WTC11 (cell line): ENCODE measurements at regions not wholly inside any gene's neighbourhood (a gene's known extent, or its start where the extent isn't known, plus 50 kb on each side); places are given as distances from the start of the nearest gene placed in this dataset.

Source experiments
- ATAC-seq: fragments of 200-7000 bp; cut with Tn5 transposase; 2 replicates; pipeline ENCODE4 v1.10.0; 2021; ENCODE audit warnings: mild to moderate bottlenecking, moderate library complexity
- CTCF ChIA-PET: fragments of 300-600 bp; sonication (Branson Sonifier 250); formaldehyde crosslinking; loops from one replicate; lab custom pipeline; 2021; ENCODE audit warnings: antibody characterized with exemption; lab: Charles Lee
- POLR2A ChIA-PET: fragments of 350-600 bp; sonication (Branson Sonifier 250); formaldehyde crosslinking; loops from one replicate; lab custom pipeline; 2021; ENCODE audit warnings: antibody characterized with exemption; lab: Charles Lee
- DNase-seq: peaks from one replicate; pipeline ENCODE4 v3.0.0; 2021; ENCODE audit warnings: low spot score
- H3K27ac Mint-ChIP-seq: 2 replicates; pipeline ENCODE4 v1.8.0; 2021; ENCODE audit warnings: mixed read lengths
- H3K27me3 Mint-ChIP-seq: 2 replicates; pipeline ENCODE4 v1.8.0; 2021; ENCODE audit warnings: low read depth, mild to moderate bottlenecking, moderate library complexity, mixed read lengths
- H3K36me3 Mint-ChIP-seq: 2 replicates; pipeline ENCODE4 v1.8.0; 2021; ENCODE audit warnings: mixed read lengths
- H3K4me1 Mint-ChIP-seq: 2 replicates; pipeline ENCODE4 v1.8.0; 2022; ENCODE audit warnings: mixed read lengths
- H3K4me3 Mint-ChIP-seq: 2 replicates; pipeline ENCODE4 v1.8.0; 2021; ENCODE audit warnings: mild to moderate bottlenecking, moderate library complexity, mixed read lengths
- H3K9me3 Mint-ChIP-seq: 2 replicates; pipeline ENCODE4 v1.8.0; 2021; ENCODE audit warnings: mixed read lengths
- CREB1 ChIP-seq: sonication (generic); formaldehyde crosslinking; IDR thresholded peaks from 2 replicates; pipeline ENCODE4 v1.8.0; 2023; ENCODE audit warnings: mild to moderate bottlenecking, missing genetic modification reagents
- ESRRA ChIP-seq: sonication (generic); formaldehyde crosslinking; IDR thresholded peaks from 2 replicates; pipeline ENCODE4 v1.8.1; 2022; ENCODE audit warnings: mild to moderate bottlenecking, missing genetic modification reagents, borderline replicate concordance
- ETV6 ChIP-seq: sonication (generic); formaldehyde crosslinking; IDR thresholded peaks from 2 replicates; pipeline ENCODE4 v1.8.1; 2022; ENCODE audit warnings: mild to moderate bottlenecking, missing genetic modification reagents
- FOXP1 ChIP-seq: sonication (generic); formaldehyde crosslinking; IDR thresholded peaks from 2 replicates; pipeline ENCODE4 v1.8.0; 2022; ENCODE audit warnings: missing genetic modification reagents, mild to moderate bottlenecking, moderate library complexity, borderline replicate concordance
- GRHL2 ChIP-seq: fragments of 250-450 bp; sonication (Bioruptor Pico); IDR thresholded peaks from 2 replicates; pipeline ENCODE4 v1.8.0; 2022; ENCODE audit warnings: mild to moderate bottlenecking, moderate library complexity; ENCODE audit not compliant: insufficient replicate concordance, severe bottlenecking
- HMGA2 ChIP-seq: fragments of 250-450 bp; sonication (Bioruptor Pico); IDR thresholded peaks from 2 replicates; pipeline ENCODE4 v1.4.0; 2021; ENCODE audit warnings: mild to moderate bottlenecking, moderate library complexity
- JAZF1 ChIP-seq: fragments of 250-450 bp; sonication (Bioruptor Pico); IDR thresholded peaks from 2 replicates; pipeline ENCODE4 v1.9.0; 2021; ENCODE audit warnings: moderate library complexity, mild to moderate bottlenecking, inconsistent platforms
- NFE2L1 ChIP-seq: sonication (generic); formaldehyde crosslinking; IDR thresholded peaks from 2 replicates; pipeline ENCODE4 v1.8.1; 2023; ENCODE audit warnings: missing genetic modification reagents
- NFYB ChIP-seq: sonication (generic); formaldehyde crosslinking; conservative IDR thresholded peaks from 2 replicates; pipeline ENCODE4 v1.8.0; 2022; ENCODE audit warnings: low read depth, missing genetic modification reagents
- NR1H2 ChIP-seq: sonication (generic); formaldehyde crosslinking; IDR thresholded peaks from 2 replicates; pipeline ENCODE4 v1.9.0; 2021; ENCODE audit warnings: mild to moderate bottlenecking, moderate library complexity, missing genetic modification reagents
- NR2C2 ChIP-seq: sonication (generic); formaldehyde crosslinking; IDR thresholded peaks from 2 replicates; pipeline ENCODE4 v1.8.0; 2022; ENCODE audit warnings: mild to moderate bottlenecking, missing genetic modification reagents
- SMAD3 ChIP-seq: sonication (generic); formaldehyde crosslinking; IDR thresholded peaks from 2 replicates; pipeline ENCODE4 v1.8.0; 2022; ENCODE audit warnings: missing genetic modification reagents, mild to moderate bottlenecking, borderline replicate concordance
- SMAD4 ChIP-seq: sonication (generic); formaldehyde crosslinking; IDR thresholded peaks from 2 replicates; pipeline ENCODE4 v1.8.0; 2022; ENCODE audit warnings: mild to moderate bottlenecking, missing genetic modification reagents
- ZNF121 ChIP-seq: sonication (generic); formaldehyde crosslinking; IDR thresholded peaks from 2 replicates; pipeline ENCODE4 v1.8.0; 2023; ENCODE audit warnings: missing genetic modification reagents
- TF ChIP-seq, protein P1 (sequence below): sonication (generic); formaldehyde crosslinking; IDR thresholded peaks from 2 replicates; pipeline ENCODE4 v1.8.0; 2022; ENCODE audit warnings: mild to moderate bottlenecking, missing genetic modification reagents
- TF ChIP-seq, protein P2 (sequence below): sonication (generic); formaldehyde crosslinking; conservative IDR thresholded peaks from 2 replicates; pipeline ENCODE4 v1.8.1; 2022; ENCODE audit warnings: mild to moderate bottlenecking, missing genetic modification reagents
- TF ChIP-seq, protein P3 (sequence below): fragments of 250-450 bp; sonication (Bioruptor Pico); IDR thresholded peaks from 2 replicates; pipeline ENCODE4 v2.1.2; 2022; ENCODE audit warnings: mild to moderate bottlenecking, moderate library complexity
- TF ChIP-seq, protein P4 (sequence below): sonication (generic); formaldehyde crosslinking; IDR thresholded peaks from 2 replicates; pipeline ENCODE4 v1.8.0; 2023; ENCODE audit warnings: missing genetic modification reagents, mild to moderate bottlenecking, borderline replicate concordance
- TF ChIP-seq, protein P5 (sequence below): sonication (generic); formaldehyde crosslinking; IDR thresholded peaks from 2 replicates; pipeline ENCODE4 v1.8.1; 2023; ENCODE audit warnings: mild to moderate bottlenecking, missing genetic modification reagents
- TF ChIP-seq, protein P6 (sequence below): fragments of 250-450 bp; sonication (Bioruptor Pico); IDR thresholded peaks from 2 replicates; pipeline ENCODE4 v1.9.0; 2021; ENCODE audit warnings: mild to moderate bottlenecking
- TF ChIP-seq, protein P7 (sequence below): sonication (generic); formaldehyde crosslinking; IDR thresholded peaks from 2 replicates; pipeline ENCODE4 v1.8.1; 2022; ENCODE audit warnings: mild to moderate bottlenecking, missing genetic modification reagents, moderate library complexity, borderline replicate concordance

DNA sequence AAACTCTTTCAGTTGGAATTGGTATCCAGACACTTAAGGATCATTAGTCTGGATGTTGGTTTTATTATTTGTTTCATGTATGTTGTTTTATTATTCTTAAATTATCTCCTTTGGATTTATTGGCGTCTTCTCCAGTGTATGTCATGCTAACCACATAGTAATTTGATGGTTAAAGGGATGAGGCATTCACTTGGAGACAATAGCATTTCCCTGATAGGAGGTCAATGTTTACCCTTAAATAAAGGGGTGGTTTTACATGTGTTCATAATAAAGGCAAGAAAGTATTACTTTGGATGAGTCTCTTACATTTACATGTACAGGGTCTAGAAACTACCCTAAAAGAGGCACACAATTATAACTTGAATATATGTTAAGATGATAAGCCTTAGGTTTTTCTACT lies 51.2 kb upstream of the RNF144B start:
- Mint-ChIP-seq H3K36me3 (peaks cover 4% of the 10 kb centered on the region; the same call in 1 of the 2 replicates), H3K9me3 (peaks cover 6% of the 10 kb centered on the region), H3K4me3 (no peak overlapping the region), H3K27ac (no peak overlapping the region), H3K4me1 (peaks cover 24% of the 10 kb centered on the region), H3K27me3 (no peaks in the 10 kb centered on the region)
- ChIA-PET POLR2A (interaction anchor here (0.6 kb wide), 1 partner anchor 1559 kb away, joined by 9 read pairs; no protein-coding TSS in a partner anchor), CTCF (no interaction called here)
- ATAC-seq (no peak), DNase-seq (no peak)
- no peak for TF ChIP-seq JAZF1 (CRISPR knock-in tag)
- TF ChIP-seq, protein P1, sequence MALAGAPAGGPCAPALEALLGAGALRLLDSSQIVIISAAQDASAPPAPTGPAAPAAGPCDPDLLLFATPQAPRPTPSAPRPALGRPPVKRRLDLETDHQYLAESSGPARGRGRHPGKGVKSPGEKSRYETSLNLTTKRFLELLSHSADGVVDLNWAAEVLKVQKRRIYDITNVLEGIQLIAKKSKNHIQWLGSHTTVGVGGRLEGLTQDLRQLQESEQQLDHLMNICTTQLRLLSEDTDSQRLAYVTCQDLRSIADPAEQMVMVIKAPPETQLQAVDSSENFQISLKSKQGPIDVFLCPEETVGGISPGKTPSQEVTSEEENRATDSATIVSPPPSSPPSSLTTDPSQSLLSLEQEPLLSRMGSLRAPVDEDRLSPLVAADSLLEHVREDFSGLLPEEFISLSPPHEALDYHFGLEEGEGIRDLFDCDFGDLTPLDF (CRISPR knock-in tag): no peak

DNA sequence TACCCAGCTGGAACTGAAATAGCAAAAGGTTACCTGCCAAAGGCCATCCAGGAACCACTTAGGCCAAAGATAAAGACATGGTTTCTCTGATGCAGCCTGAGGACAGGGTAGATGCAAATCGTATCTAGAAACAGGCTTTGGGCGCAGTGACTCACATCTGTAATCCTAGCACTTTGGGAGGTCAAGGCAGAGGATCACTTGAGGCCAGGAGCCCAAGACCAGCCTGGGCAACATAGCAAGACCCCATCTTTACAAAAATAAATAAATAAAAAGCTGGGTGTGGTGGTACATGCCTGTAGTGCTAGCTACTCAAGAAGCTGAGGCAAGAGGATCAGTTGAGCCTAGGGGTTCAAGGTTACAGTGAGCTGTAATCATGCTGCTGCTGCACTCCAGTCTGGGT lies 52.9 kb upstream of the RNF144B start:
- ChIA-PET POLR2A (no interaction called here), CTCF (no interaction called here)
- no peaks in the 10 kb centered on the region for H3K27me3 Mint-ChIP-seq
- H3K9me3 Mint-ChIP-seq: peaks cover 5% of the 10 kb centered on the region
- H3K36me3 Mint-ChIP-seq: no peaks in the 10 kb centered on the region
- H3K4me3 Mint-ChIP-seq: no peak overlapping the region
- no peak for ATAC-seq
- peaks cover 36% of the 10 kb centered on the region for H3K4me1 Mint-ChIP-seq
- TF ChIP-seq, protein P2, sequence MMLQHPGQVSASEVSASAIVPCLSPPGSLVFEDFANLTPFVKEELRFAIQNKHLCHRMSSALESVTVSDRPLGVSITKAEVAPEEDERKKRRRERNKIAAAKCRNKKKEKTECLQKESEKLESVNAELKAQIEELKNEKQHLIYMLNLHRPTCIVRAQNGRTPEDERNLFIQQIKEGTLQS (CRISPR knock-in tag): no peak
- peak; percentile 88 for TF ChIP-seq ZNF121 (CRISPR knock-in tag)
- TF ChIP-seq, all 79 proteins: peak for 1
- peak overlapping the region; percentile 37; the same call in 1 of the 2 replicates for H3K27ac Mint-ChIP-seq
- no peak for DNase-seq

DNA sequence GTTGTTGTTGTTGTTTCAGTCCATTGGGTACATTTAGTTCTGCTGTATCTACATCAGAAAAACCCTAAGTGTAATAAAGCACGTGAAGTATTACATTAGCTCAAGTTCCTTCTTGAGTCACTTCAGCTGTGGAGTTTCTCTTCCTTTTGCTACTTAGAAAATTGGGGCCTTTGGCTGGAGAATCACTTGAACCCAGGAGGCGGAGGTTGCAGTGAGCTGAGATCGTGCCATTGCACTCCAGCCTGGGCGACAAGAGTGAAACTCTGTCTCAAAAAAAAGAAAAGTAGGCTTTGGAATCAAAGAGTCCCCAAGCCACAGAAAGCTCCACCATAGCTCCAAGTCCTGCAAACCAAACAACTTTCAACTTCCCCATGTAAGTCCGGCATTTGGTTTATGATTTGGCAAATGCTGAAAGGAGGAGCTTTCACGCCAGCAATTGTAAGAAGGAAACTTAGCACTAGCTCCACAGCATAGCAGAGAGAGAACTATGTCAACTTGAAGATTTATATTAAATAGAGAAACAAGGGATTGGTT lies 56.5 kb upstream of the RNF144B start:
- Mint-ChIP-seq H3K4me1 (peaks cover 36% of the 10 kb centered on the region), H3K4me3 (no peak overlapping the region), H3K9me3 (peaks cover 5% of the 10 kb centered on the region), H3K36me3 (no peaks in the 10 kb centered on the region), H3K27ac (no peak overlapping the region), H3K27me3 (no peaks in the 10 kb centered on the region)
- no peak for ATAC-seq
- POLR2A ChIA-PET: no interaction called here
- DNase-seq: no peak
- CTCF ChIA-PET: interaction anchor here (0.8 to 1.9 kb wide), 5 partner anchors 16 to 209 kb away, joined by 3 to 5 read pairs (median 4); no protein-coding TSS in a partner anchor
- no peak for TF ChIP-seq NR2C2 (CRISPR knock-in tag)
- no peak for TF ChIP-seq CREB1
- TF ChIP-seq GRHL2: no peak
- TF ChIP-seq NR1H2 (CRISPR knock-in tag): no peak
- TF ChIP-seq, protein P3, sequence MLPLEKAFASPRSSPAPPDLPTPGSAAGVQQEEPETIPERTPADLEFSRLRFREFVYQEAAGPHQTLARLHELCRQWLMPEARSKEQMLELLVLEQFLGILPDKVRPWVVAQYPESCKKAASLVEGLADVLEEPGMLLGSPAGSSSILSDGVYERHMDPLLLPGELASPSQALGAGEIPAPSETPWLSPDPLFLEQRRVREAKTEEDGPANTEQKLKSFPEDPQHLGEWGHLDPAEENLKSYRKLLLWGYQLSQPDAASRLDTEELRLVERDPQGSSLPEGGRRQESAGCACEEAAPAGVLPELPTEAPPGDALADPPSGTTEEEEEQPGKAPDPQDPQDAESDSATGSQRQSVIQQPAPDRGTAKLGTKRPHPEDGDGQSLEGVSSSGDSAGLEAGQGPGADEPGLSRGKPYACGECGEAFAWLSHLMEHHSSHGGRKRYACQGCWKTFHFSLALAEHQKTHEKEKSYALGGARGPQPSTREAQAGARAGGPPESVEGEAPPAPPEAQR (CRISPR knock-in tag): no peak
- no peak for TF ChIP-seq FOXP1 (CRISPR knock-in tag)
- TF ChIP-seq NFE2L1 (CRISPR knock-in tag): no peak
- no peak for TF ChIP-seq SMAD4
- no peak for TF ChIP-seq ESRRA (CRISPR knock-in tag)
- TF ChIP-seq, protein P4, sequence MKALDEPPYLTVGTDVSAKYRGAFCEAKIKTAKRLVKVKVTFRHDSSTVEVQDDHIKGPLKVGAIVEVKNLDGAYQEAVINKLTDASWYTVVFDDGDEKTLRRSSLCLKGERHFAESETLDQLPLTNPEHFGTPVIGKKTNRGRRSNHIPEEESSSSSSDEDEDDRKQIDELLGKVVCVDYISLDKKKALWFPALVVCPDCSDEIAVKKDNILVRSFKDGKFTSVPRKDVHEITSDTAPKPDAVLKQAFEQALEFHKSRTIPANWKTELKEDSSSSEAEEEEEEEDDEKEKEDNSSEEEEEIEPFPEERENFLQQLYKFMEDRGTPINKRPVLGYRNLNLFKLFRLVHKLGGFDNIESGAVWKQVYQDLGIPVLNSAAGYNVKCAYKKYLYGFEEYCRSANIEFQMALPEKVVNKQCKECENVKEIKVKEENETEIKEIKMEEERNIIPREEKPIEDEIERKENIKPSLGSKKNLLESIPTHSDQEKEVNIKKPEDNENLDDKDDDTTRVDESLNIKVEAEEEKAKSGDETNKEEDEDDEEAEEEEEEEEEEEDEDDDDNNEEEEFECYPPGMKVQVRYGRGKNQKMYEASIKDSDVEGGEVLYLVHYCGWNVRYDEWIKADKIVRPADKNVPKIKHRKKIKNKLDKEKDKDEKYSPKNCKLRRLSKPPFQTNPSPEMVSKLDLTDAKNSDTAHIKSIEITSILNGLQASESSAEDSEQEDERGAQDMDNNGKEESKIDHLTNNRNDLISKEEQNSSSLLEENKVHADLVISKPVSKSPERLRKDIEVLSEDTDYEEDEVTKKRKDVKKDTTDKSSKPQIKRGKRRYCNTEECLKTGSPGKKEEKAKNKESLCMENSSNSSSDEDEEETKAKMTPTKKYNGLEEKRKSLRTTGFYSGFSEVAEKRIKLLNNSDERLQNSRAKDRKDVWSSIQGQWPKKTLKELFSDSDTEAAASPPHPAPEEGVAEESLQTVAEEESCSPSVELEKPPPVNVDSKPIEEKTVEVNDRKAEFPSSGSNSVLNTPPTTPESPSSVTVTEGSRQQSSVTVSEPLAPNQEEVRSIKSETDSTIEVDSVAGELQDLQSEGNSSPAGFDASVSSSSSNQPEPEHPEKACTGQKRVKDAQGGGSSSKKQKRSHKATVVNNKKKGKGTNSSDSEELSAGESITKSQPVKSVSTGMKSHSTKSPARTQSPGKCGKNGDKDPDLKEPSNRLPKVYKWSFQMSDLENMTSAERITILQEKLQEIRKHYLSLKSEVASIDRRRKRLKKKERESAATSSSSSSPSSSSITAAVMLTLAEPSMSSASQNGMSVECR: no peak
- TF ChIP-seq, protein P5, sequence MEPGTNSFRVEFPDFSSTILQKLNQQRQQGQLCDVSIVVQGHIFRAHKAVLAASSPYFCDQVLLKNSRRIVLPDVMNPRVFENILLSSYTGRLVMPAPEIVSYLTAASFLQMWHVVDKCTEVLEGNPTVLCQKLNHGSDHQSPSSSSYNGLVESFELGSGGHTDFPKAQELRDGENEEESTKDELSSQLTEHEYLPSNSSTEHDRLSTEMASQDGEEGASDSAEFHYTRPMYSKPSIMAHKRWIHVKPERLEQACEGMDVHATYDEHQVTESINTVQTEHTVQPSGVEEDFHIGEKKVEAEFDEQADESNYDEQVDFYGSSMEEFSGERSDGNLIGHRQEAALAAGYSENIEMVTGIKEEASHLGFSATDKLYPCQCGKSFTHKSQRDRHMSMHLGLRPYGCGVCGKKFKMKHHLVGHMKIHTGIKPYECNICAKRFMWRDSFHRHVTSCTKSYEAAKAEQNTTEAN (CRISPR knock-in tag): no peak
- no peak for TF ChIP-seq SMAD3 (CRISPR knock-in tag)
- TF ChIP-seq, protein P6, sequence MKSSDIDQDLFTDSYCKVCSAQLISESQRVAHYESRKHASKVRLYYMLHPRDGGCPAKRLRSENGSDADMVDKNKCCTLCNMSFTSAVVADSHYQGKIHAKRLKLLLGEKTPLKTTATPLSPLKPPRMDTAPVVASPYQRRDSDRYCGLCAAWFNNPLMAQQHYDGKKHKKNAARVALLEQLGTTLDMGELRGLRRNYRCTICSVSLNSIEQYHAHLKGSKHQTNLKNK (CRISPR knock-in tag): no peak
- TF ChIP-seq, protein P7, sequence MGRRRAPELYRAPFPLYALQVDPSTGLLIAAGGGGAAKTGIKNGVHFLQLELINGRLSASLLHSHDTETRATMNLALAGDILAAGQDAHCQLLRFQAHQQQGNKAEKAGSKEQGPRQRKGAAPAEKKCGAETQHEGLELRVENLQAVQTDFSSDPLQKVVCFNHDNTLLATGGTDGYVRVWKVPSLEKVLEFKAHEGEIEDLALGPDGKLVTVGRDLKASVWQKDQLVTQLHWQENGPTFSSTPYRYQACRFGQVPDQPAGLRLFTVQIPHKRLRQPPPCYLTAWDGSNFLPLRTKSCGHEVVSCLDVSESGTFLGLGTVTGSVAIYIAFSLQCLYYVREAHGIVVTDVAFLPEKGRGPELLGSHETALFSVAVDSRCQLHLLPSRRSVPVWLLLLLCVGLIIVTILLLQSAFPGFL (CRISPR knock-in tag): no peak
- TF ChIP-seq ETV6: no peak
- TF ChIP-seq NFYB: no peak
- no peak for TF ChIP-seq HMGA2
